Coronary artery (tissue), 2 donors: ENCODE measurements at regions not wholly inside any gene's neighbourhood (a gene's known extent, or its start where the extent isn't known, plus 50 kb on each side); places are given as distances from the start of the nearest gene placed in this dataset.
"Not testable (repeated sequence)": the region's sequence is repeated elsewhere in the genome, so short reads cannot be mapped to it uniquely, and the experiment has no call there.

Source experiments
- DNase-seq: peaks from one replicate; pipeline ENCODE4 v3.0.0-alpha.2; 2017; ENCODE audit warnings: low spot score
- H3K27ac ChIP-seq, 2 donors: fragments of 200-600 bp; sonication (generic); one replicate each; pipeline ENCODE4 v1.5.1; 2016 to 2019
- H3K4me3 ChIP-seq: fragments of 200-600 bp; sonication (generic); 2 replicates; pipeline ENCODE4 v1.5.1; 2016; ENCODE audit warnings: mild to moderate bottlenecking, moderate library complexity
- TF ChIP-seq, protein P1 (sequence below): fragments of 200-600 bp; sonication (generic); IDR thresholded peaks from one replicate; pipeline ENCODE4 v1.5.1; 2019; ENCODE audit warnings: antibody characterized with exemption

DNA sequence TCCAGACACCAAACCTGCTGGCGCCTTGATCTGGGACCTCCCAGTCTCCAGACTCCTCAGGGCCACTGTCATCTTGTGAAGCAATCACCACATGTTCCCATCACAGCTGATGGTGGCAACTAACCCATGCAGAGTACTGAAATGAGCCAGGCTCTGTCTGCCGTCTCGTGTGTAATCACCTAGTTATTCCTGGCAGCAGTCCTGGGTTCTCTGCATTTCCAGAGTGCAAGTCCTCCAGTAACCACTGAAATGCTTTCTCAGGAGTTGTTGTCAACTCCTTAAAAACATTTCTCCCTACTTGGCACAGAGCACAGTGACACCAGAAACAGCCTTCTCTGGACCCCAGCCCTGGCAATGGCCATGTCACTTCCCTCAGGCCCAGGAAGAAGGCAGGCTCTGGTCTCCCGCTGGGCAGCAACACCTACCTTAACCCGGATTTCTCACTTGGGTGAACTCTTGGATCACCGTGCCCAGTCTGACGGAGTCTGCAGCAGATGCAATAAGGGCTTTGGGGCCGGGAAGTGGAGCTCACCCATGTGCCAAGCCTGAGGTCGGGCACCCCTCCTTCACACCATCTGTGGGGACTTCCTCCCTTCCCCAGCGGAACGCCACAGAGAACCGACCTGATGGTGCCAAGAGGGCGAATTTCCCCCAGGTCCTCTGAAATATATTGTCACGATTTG, 189.5 kb upstream of the NPAP1 start:
- not testable (repeated sequence) for H3K4me3 ChIP-seq, DNase-seq, H3K27ac ChIP-seq

DNA sequence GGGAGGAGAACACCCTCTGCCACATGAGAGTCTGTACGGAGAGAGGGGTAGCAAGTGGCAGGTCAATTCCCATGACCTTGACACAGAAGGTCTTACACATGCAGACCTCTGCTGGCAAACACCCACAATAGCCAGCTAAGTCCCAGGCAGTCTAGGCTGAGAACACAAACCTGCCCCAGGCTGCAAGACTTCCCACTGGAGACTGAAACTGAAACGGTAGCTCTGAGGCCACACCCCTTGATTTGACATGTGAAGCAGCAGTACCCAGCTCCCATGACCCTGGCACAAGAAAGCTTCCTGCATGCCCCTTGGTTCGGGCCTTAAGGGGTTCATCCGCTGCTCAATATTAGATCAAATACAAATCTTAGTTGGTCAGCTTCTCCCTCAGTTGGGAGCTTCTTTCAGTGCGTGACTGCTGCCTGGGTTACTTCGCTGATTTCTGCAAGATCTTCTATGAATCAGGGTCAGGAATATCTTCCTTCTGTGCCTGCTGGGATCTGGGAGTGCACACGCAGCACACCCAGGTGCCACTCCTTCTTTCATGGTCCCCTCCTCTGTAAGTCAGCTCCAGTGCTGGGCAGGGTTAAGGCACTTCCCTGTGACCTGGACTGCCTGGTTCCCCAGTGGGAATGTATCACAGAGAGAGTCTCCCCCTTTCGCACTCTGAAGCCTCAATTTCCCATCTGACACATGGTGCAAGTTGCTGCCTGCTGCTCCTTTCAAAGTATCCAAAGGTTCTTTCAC, 187.2 kb upstream of the NPAP1 start:
- not testable (repeated sequence) for H3K4me3 ChIP-seq, DNase-seq, H3K27ac ChIP-seq

DNA sequence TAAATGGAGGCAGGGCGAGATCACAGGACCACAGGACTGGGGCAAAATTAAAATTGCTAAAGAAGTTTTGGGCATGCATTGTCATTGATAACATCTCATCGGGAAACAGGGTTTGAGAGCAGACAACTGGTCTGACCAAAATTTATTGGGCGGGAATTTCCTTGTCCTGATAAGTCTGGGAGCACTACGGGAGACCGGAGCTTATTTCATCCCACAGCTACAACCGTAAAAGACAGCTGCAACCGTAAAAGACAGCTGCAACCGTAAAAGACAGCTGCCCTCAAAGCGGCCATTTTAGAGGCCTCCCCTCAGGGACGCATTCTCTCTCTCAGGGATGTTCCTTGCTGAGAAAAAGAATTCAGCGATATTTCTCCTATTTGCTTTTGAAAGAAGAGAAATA, 170.4 kb upstream of the NPAP1 start:
- H3K4me3 ChIP-seq, H3K27ac ChIP-seq, DNase-seq: not testable (repeated sequence)

DNA sequence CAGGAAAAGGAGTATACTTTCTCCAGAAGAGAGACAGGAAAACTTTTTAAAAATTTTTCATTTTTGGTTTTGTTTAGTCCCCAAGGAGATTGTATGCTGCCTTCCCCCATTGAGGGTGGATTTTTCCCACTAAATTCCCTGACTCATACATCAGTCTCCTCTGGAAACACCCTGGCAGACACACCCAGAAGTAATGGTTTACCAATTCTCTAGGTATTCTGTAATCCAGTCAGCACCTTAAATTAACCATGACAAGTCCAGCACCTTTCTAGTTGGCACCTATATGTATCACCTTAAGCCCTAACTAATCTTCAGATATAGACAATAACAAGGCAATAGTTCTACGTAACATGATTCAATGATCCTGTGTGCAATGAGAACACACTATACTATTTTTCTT, 165.9 kb upstream of the NPAP1 start:
- not testable (repeated sequence) for H3K27ac ChIP-seq, DNase-seq, H3K4me3 ChIP-seq

DNA sequence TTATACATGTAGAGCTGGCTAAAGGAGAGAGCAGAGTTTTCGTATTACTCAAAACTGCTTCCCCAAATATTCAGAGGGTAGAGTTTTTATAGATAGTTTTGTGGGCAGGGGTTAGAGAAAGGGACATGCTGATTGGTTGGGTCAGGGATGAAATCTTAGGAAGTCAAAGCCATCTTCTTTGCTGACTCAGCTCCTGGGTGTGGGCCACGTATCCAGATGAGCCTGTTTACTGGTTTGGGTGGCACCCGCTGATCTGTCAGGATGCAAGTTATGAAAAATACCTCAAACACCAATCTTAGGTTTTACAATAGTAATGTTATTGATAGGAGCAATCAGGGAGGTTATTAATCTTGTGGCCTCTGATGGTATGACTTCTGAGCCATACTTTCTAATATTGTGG, 164.0 kb upstream of the NPAP1 start:
- not testable (repeated sequence) for DNase-seq, H3K4me3 ChIP-seq, H3K27ac ChIP-seq

DNA sequence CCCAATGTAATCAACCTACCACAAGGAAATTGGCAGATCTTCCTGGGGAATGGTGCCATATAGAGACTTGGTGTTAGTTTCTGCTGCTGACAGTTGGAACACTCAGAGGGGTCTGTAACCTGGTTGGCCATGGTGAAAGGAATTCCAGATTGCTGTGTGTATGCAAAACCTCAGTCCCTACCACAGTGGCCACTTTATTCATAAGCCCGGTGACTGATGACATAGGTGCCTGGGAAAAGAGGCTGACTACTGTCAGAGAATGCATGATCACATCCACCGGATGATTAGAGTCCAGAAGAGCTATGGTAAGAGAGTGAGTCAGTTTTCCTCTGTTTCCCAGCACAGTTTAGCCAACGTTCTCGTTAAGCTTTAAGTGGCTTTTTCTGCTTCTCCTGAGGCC, 156.8 kb upstream of the NPAP1 start:
- DNase-seq, H3K4me3 ChIP-seq, H3K27ac ChIP-seq: not testable (repeated sequence)

DNA sequence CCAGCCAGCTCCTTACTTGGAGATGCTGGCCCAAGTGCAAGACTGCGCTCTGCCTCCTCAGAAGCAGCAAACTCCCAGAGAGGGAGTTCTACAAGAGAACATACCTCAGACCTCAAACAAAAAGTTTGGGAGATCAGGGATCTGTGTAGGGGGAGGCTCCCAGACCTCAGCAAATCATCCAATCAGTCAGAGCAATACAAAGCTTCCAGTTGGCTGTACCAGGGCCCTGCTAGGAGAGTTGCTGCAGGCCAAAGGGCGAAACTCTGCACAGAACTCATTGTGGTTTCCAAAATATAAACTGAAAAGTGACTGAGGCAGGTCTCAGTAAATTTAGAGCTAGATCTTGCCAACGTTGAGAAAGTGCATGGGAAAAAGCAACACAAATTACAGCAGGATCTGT, 144.3 kb upstream of the NPAP1 start:
- not testable (repeated sequence) for H3K4me3 ChIP-seq, H3K27ac ChIP-seq, DNase-seq

DNA sequence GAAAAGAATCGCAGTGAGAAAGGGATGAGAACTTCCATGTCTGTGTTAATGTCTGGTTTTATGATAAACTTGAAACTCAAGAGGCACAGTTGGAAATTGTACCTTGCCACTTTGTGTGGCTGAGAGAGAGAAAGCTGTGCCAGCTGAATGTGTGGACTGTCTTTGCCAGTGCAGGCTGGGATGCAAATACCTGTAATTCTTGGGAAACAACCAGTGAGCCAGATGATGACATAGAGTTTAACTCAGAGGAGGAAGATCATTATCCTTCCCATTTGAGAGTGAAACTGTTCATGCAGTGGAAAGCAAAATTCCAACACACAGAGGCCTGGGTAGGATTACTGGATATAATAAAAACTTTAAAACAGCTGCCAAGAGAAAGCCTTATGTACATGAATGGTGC, 141.5 kb upstream of the NPAP1 start:
- not testable (repeated sequence) for H3K4me3 ChIP-seq, H3K27ac ChIP-seq, DNase-seq

DNA sequence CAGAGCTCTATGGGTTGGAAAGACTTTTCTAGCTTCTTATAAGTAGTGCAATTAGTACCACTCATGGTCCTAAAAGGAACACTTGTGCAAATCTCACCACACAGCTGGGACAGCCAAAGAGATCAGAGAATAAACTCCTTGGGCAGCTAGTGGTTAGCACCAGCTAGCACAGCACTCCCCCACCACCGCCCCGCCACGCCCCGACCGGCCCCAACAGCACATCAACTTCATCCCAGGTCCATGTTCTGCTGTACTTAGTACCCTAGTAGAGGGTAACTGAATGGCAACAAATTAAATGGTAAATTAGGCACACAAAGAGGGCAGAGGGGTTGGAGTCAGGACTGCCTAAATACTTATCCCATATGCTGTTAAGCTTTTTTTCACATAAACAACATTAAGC, 118.3 kb upstream of the NPAP1 start:
- not testable (repeated sequence) for H3K27ac ChIP-seq, H3K4me3 ChIP-seq, DNase-seq

DNA sequence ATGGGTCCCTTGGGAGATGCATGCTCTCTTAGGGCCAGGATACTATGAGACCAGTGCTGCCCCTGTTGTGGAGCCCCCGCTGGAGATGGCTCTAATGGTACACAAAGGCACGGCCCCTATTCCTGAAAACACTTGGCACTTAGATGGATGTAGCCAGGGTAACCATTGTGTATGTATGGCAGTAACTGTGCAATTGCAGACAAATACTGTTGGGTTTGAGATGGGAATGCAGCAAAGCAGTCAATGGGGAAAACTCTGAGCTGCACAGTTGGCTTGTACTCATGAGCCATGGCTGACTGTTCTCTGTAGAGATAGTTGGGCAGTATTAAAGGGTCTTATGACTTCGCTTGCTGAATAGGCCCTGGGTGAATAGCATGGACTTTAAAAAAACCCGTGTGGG, 67.9 kb upstream of the NPAP1 start:
- DNase-seq, result no peak
- H3K27ac ChIP-seq, result no peak overlapping the region
- H3K4me3 ChIP-seq, result no peak overlapping the region
- TF ChIP-seq, protein P1, sequence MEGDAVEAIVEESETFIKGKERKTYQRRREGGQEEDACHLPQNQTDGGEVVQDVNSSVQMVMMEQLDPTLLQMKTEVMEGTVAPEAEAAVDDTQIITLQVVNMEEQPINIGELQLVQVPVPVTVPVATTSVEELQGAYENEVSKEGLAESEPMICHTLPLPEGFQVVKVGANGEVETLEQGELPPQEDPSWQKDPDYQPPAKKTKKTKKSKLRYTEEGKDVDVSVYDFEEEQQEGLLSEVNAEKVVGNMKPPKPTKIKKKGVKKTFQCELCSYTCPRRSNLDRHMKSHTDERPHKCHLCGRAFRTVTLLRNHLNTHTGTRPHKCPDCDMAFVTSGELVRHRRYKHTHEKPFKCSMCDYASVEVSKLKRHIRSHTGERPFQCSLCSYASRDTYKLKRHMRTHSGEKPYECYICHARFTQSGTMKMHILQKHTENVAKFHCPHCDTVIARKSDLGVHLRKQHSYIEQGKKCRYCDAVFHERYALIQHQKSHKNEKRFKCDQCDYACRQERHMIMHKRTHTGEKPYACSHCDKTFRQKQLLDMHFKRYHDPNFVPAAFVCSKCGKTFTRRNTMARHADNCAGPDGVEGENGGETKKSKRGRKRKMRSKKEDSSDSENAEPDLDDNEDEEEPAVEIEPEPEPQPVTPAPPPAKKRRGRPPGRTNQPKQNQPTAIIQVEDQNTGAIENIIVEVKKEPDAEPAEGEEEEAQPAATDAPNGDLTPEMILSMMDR, result no peak

DNA sequence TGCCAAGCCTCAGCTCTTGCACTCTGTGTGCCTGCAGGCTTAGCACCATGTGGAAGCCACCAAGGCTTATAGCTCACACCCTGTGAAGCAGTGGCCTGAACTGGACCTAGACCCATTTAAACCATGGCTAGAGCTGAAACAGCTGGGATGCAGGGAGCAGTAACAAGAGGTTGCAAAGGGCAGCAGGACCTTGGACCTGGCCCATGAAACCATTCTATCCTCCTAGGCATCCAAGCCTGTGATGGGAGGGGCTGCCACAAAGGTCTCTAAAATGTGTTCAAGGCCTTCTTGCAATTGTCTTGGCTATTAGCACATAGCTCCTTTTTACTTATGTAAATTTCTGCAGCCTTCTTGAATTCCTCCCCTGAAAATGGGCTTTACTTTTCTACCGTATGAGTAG, 57.9 kb upstream of the NPAP1 start:
- DNase-seq, result no peak
- TF ChIP-seq, protein P1, result no peak
- Histone ChIP-seq H3K27ac (no peak overlapping the region), H3K4me3 (no peak overlapping the region)

DNA sequence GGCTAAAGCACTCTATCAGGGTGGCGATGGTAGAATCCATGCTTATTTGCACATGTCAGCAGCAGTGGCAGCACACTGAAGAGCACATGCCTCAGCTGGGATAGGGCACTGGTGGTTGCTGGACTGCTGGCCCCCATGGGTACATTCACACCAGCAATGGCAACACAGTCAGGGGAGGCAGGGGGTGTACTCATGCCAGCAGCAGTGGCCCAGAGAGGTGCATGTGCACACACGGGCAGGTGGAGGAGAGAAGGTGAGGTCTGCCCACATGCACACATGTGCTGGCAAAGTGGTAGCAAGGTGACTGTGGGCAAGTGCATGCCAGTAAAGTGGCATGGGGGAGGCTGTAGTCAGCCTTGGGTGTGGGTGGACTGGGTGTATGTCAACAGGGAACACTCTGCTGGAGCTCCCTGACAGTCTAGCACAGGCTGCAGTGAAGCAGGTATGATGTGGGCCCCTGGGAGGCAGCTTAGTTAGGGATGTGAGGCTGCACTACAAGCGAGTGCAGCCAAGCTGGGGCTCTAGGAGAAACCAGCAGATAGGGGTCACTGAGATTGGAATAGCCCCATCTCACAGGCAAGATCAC, 53.9 kb upstream of the NPAP1 start:
- Histone ChIP-seq H3K4me3 (no peak overlapping the region), H3K27ac (no peak overlapping the region)
- TF ChIP-seq, protein P1, result no peak
- DNase-seq, result no peak
